IPS DF 4.7 (cell line): ENCODE measurements at regions not wholly inside any gene's neighbourhood (a gene's known extent, or its start where the extent isn't known, plus 50 kb on each side); places are given as distances from the start of the nearest gene placed in this dataset.
"Not testable (repeated sequence)": the region's sequence is repeated elsewhere in the genome, so short reads cannot be mapped to it uniquely, and the experiment has no call there.

Experiments
- DNase-seq: peaks from one replicate; pipeline ENCODE4 v3.0.0-alpha.2; 2013; ENCODE audit warnings: low spot score; ENCODE audit errors: extremely low read depth

DNA sequence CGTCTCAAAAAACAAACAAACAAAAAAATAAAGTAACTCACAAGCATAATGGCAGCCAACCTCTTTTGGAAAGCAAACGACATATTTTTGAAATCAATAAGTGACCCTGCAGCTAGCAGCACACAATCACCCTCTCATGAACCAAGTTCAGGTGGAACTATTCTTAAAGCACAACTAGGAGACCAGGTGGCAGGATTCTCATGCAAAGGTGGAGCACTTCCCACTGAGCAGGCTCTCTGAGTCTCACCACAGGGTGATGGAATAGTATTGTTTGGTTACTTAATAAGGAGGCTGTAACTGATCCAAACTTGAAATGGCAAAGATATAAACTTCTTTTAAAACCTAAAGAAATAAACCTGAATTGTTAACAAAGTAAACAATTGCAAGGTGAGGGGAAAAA is 1293.1 kb downstream of the PCDH19 start:
- no peak for DNase-seq

DNA sequence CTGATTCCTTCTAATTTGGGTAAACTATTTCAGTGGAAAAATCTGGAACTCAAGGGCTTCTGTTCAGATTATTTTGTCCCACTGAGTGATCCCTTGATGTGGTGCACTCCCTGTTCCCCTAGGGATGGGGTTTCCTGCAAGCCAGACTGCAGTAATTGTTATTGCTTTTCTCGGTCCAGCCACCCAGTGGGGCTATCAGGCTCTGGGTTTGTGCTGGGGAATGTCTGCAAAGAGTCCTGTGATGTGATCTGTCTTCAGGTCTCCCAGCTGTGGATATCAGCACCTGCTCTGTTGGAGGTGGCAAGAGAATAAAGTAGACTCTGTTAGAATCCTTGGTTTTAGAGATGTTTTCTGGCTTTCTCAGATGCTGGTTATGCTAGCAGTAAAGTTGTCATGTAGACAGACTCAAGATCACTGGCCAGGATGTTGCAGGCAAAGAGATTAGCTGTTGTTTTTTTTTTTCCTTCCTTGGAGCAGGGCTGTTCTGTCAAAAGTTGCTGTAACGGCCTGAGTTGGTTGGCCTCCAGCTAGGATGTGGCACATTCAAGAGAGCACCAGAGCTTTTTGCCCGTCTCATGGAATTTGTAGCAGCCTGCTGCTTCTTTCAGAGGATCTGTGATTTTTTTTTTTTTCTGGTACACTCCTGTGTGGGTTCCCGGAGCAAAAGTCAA is 1314.0 kb downstream of the PCDH19 start:
- no peak for DNase-seq

DNA sequence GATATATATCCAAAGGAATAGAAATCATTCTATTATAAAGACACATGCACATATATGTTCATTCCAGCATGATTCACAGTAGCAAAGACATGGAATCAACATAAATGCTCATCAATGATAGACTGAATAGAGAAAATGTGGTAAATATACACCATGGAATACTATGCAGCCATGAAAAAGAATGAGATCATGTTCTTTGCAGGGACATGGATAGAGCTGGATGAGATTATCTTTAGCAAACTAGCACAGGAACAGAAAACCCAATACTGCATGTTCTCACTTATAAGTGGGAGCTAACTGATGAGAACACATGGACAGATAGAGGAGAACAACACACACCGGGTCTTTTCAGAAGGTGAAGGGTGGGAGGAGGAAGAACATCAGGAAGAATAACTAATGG is 1318.6 kb downstream of the PCDH19 start:
- no peak for DNase-seq

DNA sequence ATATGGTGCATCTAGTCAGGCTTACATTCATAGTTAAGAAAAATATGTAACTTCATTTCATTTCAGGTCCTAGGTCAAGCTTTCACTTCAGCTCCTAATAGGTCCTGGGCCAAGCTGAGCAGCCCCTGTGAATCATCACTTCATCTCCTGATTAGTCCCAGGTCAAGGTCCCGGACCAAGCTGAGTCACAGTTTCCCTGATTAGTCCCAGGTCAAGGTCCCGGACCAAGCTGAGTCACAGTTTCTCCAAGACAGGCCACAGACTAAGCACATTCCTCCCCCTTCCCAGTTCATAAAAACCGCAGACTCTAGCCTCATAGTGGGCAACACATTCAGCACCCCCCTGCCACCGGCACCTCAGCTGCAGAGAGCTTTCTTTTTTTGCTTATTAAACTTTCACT is 1331.8 kb downstream of the PCDH19 start:
- DNase-seq: no peak

DNA sequence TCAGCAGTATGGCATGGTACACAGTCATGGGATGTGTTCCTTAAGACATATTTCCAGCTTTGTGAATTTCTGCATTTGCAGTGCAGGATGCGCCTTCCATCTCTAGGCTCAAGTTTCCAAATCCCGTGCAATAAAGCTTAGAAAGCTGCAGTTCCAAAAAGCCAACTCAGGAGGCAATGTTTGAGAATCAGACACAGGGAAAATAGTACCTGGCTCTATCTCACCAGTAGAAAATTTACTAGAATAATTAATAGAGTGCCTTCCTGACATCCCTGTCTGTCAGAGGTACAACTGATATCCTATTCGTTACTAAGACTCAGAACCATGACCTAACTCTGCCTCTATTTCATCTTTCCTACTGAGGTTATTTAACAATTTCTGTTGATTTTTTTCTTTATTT is 1333.0 kb downstream of the PCDH19 start:
- DNase-seq: no peak

DNA sequence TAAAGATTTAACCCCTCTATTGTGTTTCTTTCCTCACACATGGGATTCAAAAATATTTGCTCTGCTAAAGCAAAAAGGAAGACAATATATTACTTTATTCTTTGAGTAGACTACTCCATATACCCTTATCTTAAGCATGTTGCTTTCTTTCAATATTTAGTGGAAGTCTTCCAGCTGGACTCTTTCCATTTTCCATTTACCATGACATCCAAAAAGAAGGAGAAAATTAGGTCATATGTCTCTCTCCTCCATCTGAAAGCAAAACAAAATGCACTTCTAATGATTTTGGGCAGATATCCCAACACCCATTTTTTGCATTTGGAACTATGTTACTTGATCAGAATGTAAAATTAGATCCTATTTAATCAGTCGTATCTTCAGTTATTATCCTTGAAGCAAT is 1336.5 kb downstream of the PCDH19 start:
- DNase-seq: no peak

DNA sequence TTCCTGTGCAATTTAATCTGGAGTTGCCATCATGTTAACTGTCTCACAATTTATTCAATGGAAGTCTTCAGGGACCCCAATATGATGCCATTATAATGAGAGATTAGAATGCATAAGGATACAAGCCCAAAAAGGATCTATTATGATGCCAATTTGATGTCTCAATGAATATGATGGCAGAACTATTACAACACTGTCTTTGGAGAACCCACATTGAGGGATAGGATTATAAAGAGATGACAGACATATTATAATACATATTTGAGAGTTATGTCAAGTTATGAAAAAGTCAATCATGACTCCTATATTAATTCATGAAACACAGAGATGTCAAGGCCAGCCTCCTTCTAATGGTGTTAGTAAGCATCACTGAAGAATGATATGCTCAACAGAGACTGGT is 1358.4 kb downstream of the PCDH19 start:
- no peak for DNase-seq

DNA sequence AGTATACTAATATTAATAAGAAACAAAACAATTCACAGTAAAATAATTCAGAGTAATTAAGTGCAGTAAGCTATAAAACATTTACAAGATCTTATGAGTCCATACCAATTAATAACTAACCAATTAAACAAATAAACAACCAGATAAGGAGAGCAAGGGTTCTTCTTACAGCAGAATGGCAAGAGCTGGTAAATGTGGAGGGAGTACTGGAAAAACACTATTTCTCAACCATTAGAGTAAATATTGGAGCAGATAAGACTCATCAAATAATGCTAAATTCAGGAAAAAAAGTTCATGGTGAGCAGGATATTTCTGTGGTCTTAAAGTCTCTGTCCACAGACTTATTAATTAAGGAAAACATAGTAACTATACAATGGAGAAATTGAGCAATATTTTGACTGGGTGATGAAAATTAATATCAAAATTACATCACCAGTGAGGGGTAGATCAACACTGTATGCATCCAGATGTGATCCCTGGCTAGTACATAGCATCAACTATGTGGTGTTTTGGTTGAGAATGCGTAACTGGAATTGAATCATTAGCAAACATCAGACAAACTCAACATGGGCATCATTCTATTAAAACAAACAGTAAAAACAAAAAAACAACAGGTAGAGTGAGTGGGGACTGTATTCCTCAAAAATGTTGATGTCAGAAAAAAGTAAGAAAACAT is 1376.7 kb downstream of the PCDH19 start:
- no peak for DNase-seq

DNA sequence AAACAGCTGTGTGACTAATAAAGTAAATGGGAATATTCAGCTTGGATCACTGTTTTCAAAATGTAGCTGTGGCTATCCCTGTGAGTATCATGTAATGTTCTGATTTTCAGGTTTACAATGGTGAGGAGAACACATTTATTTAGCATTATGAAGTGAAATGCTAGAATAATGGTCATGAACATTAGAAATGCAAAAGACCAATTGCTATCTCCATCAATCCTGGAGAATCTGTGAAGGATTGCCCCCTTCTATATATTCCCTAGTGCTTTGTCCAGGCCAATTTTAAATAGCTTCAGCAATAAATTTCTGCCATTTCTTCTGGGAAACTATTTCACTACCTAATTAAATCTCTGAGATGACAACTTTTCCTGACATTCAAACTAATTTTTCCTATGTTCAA is 1399.1 kb downstream of the PCDH19 start:
- no peak for DNase-seq

DNA sequence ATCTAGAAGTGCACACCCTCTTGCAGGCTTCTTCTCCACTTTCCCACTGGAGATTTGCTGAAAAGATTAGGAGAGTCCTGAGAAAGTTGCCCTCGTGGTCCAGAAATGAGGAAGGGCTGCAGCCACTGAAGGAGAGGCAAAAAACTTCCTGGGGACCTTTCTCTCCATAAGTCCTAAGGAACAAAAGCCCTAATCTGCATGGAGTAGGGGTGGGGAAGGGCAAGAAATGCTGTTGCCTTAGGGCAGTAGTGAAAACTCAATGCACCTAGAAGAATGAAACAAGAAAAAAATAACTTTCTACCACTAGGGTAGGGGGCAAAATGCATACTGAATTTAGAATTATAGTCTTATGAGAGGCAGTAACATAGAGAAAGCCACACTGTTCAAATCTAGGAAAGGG is 1408.8 kb downstream of the PCDH19 start:
- no peak for DNase-seq

DNA sequence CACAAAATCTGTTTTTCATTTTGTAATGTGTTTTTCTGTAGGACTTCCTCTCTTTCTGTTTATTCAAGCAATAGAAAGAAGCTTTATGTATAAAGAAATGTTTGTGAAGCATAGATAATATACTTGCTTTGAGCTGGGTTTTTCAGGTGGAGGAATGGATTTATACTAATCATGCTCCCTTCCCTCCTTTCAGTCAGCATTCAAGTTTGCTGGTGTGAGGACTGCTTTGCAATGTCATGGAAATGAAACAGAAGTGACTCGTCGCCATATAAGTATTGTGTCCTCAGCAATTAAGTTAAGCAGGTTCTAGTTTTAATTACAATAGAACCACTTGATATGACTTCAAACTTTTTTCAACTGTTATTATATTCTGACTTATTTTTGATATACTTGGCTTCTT is 1447.1 kb downstream of the PCDH19 start:
- no peak for DNase-seq

DNA sequence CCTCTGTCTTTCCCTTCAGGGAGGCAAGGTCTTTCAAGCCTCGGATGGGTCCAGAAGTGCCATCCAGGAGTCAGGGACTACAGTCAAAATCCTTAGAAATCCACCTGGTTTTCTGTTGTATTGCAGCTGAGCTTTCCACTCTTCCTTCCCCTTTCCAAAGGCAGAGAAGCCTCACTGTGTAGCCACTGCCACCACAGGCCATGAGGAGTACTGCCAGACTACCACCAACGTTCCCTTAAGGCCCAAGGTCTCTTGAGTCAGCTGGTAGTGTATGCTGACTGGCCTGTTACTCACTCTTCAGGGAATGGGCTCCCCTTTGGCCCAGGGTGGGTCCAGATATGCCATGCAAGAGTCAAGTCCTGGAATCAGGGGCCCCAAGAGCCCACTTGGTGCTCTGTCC is 1454.1 kb downstream of the PCDH19 start:
- no peak for DNase-seq

DNA sequence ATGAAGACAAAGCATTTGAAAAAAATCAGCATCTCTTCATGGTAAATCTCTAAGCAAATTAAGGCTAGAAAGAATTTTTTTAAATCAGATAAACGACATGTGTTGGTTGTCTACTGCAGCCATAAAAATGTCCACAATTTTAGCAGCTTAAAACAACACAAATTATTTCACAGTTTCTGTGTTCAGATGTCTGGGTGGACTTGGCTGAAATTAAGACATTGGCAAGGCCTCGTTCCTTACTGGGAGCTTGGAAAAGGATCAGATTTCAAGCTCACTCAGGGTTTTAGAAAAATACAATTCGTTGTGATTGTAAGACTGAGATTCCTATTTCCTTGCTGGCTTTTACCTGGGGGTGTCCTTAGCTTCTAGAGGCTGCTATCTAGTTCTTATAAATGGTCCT is 1470.6 kb downstream of the PCDH19 start:
- no peak for DNase-seq

DNA sequence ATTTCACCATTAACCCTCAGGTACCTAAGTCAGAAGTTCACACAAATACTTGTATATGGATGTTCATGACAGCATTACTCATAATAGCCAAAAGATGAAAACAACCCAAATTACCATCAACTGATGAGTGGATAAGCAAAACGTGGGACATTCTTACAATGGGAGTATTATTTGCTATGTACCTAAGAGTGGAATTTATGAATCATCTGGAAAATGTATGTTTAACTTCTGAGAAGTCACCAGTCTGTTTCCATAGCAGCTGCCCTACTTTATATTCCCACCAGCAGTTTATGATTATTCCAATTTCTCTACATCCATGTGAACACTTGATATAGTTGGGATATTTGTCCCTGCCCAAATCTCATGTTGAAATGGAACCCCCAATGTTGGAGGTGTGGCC is 1478.9 kb downstream of the PCDH19 start:
- no peak for DNase-seq

DNA sequence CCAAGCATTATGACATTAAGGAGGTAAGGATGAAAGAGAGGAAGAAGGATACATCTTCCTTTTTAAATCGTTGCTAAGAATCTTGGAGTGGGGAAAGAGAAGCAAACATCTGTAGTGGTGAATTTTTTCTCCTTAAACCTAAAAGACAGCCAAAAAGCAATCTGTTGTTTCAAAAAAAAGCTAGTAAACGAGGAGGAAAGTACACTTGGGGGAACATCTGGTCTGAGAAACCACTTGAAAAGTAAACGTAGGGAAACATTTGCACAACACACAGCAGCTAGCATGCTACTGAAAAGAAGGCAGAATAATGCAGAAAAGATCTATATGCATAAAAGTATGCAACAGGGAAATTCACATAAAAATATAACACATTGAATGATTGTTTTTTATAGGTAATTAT is 1485.6 kb downstream of the PCDH19 start:
- no peak for DNase-seq

DNA sequence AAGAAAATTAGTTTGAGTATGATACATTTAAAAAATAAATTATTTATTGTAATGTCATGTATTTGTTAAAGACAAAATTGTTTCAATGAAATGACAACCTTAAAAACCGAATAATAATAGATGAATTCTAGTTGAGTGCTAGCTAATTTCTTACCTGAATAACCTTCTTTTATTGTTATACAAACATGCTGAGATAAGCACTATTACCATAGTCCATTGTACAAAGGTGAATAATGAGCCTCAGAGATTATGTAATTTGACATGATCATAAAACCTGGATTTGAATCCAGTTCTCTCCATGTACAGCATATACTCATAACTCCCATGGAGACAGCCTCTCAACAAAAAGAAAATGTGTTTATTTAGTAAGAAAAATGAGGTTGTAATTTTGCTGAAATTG is 1512.9 kb downstream of the PCDH19 start:
- no peak for DNase-seq

DNA sequence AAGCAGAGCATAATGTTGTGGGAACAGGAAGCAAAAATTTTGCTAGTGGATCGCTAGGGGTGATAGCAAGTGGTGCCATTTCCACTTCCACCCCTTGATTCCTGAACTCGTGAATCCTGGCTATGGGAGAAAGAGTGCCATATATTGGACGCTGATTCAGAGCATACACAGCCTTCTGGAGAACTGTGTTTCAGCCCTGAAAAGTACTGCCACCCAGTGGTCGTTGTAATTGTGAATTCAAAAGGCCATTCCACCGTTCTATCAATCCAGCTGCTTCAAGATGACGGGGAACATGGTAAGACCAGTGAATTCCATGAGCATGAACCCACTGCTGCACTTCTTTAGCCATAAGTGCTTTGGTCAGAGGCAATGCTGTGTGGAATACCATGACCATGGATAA is 1559.4 kb downstream of the PCDH19 start:
- not testable (repeated sequence) for DNase-seq
